ENCODE measurements at regions not wholly inside any gene's neighbourhood (a gene's known extent, or its start where the extent isn't known, plus 50 kb on each side); places are given as distances from the start of the nearest gene placed in this dataset.
"Not testable (repeated sequence)": the region's sequence is repeated elsewhere in the genome, so short reads cannot be mapped to it uniquely, and the experiment has no call there.

GRCh38 chr12:59404109-59404650, 191.6 kb upstream of the SLC16A7 start:
- DNase-seq (ENCODE audit: low spot score) = no peak

- peak; percentile 92 for DNase-seq (ENCODE audit: low spot score)
Observed at GRCh38 chr12:59403259-59403932, 192.4 kb upstream of the SLC16A7 start.

DNA sequence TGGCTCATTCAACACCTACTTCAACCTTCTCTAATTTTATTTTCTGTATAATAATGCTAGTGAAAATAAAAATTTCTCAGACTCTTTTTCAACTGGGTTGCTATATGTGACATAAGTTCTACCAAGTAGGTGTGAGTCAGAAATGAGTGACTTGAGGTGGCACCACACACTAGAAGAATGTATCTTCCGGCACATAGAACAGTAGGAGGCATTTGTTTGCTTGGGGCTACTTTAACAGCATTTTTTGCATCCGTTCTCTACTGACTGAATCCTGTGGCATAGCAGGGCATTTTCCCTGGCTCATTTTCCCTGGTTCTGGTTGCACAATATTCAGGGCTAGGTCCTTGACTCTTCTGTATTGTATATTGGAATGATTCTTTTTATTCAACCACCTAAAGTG, 194.0 kb upstream of the SLC16A7 start:
- no peak for DNase-seq (ENCODE audit: low spot score)

DNA sequence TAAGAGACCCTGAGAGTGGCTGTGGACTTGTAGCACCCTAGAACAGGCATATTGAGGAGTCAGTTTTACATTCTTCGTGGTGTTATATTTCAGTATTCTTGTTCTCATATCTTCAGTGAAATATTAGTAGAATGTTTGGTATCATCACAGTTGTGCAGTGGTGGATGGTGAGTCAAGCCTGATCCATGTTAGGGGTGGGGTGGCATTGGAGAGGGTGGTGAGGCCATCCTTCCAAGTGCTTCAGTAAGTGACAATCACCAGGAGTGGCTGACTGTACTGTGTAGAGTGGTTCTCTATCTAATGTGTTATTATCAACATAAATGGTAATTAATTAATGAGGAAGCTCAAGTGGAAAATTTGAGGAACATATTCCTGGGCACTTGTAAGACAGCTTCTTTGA, 197.7 kb upstream of the SLC16A7 start:
- DNase-seq (ENCODE audit: low spot score) = no peak

DNA sequence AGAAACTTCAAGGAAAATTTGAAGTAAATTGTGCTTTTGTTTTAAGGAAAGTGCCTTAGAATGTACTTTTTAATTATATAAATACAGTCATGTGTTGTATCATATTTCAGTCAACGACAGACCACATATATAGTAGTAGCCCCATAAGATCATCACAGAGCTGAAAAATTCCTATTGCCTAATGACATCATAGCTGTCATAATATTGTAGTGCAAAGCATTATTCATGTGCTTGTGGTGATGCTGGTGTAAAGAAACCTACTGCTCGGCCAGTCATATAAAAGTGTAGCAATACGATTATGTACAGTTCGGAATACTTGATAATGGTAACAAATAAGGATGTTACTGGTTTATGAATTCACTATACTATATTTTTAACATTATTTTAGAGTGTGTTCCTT, 198.9 kb upstream of the SLC16A7 start:
- no peak for DNase-seq (ENCODE audit: low spot score)

DNA sequence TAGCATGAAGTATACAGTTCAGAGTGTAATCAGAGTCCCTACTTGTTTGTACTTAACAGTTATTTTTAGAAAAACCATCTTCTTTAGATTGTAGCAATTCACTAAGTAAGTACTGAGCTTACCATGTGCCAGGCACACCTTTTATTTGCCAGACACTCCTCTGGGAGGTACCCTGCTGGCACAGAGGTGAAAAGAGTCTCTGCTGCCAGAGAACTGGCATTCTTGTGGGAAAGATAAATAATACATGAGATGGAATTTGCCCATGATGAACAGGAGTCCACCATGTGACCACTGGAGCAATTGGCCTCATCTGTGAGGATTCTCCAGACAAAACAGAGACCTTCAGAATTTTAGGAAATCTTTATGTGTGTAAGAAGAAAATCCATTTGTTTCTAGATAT, 199.3 kb upstream of the SLC16A7 start:
- no peak for DNase-seq (ENCODE audit: low spot score)

DNA sequence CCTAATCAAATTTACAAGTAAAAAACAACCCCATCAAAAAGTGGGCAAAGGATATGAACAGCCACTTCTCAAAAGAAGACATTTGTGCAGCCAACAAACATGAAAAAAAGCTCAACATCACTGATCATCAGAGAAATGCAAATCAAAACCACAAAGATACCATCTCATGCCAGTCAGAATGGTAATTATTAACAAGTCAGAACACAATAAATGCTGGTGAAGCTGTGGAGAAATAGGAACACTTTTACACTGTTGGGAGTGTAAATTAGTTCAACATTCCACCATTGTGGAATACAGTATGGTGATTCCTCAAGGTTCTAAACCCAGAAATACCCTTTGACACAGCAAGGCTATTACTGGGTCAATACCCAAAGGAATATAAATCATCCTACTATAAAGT, 200.5 kb upstream of the SLC16A7 start:
- not testable (repeated sequence) for DNase-seq (ENCODE audit: low spot score)

- DNase-seq (ENCODE audit: low spot score) = no peak
Observed at GRCh38 chr12:59393506-59393905, 202.3 kb upstream of the SLC16A7 start.

DNA sequence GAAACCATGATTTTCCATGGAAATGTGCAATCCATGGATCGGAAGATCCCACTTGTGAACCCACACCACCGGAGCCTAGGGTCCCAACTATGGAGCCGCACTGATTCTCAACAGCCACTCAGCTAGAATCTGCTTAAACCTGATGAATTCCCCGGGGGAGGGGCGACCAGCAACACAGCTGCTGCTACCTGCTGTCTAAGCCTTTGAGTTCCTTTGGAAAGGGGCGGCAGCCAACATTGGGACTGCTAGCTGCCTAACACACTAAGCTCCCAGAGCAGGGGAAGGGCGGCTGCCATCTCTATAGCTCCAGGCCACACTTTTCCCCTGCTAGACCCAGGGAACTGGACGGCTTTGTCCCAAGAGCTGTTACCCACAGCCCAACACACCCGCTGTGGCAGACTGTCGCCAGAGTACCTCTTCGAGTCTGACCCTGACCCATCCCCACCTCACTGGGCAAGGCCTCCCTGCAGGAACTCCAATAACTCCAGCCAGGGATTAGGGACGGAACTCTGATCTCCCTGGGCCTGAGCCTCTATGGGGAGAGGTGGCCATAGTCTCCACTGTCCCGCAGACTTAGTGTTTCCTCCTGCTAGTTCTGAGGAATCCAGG, 205.8 kb upstream of the SLC16A7 start:
- no peak for DNase-seq (ENCODE audit: low spot score)

DNA sequence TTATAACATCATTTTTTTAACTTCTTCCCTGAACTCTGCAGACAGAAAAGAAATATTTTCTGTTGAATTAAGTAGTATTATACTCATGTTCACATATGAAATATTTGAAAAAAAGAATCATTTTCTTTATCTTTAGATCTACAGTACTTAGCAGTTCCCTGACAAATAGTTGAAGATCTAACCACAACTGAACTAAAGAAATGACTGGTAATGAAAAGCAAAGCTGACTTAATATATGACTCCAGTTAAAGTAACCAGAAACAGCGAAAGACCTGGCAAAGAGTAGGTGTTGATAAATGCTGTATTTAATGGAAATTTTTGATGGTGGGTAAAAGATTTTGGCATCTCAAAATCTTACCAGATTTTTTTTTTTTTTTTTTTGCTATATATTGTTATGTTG, 207.1 kb upstream of the SLC16A7 start:
- no peak for DNase-seq (ENCODE audit: low spot score)

DNA sequence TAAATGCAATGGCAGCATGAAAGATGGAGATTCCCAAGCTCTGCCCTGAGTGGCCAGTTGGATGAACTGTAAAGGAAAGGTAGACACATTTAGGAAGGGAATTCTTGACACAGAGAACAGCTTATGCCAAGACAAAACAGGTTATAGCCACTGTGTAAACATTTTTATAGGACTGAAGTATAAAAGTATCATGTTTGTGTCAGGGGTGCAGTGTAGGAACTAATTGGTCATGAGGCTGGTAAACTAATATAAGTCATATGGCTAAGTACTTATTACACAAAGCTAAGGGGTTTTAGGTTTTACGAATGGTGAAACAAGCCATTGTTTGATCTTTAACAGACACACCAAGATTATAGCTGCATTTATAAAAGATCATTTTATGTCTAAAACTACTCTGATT, 207.7 kb upstream of the SLC16A7 start:
- no peak for DNase-seq (ENCODE audit: low spot score)

- no peak for DNase-seq (ENCODE audit: low spot score)
Observed at GRCh38 chr12:59386236-59386635, 209.6 kb upstream of the SLC16A7 start.

DNA sequence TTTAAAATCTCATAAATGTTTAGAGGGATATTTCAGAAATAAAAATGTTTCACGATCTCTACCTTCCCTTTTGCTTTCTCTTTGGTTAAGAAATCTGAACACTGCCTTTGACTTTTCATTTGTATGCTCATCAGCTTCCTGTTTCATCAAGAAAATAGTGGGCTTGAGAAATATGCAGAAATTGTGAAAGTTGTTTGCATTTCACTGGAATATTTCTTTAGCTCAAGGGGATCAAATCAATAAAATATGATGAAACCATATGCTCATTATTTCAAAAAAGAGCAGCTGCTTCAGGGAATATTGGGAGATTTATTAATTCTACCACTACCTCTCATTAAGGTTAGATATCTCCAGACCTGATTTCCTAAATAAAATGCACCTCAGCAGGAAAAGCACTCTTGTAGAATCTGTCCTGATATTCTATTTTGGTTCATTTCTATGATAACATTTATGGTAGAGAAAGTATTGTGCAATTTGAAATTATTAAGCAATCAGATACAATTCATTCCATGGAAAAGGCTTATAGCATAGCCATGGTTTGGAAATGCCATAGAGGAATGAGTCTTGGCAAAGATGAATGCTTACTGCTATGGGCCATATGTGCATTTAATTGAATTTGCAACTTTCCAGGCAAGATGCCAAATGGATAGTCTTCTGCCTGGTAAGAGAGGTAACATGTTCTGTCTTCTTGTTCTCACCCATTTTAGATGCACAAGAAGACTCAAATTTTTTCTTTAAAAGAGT, 212.6 kb upstream of the SLC16A7 start:
- DNase-seq (ENCODE audit: low spot score) = no peak

DNA sequence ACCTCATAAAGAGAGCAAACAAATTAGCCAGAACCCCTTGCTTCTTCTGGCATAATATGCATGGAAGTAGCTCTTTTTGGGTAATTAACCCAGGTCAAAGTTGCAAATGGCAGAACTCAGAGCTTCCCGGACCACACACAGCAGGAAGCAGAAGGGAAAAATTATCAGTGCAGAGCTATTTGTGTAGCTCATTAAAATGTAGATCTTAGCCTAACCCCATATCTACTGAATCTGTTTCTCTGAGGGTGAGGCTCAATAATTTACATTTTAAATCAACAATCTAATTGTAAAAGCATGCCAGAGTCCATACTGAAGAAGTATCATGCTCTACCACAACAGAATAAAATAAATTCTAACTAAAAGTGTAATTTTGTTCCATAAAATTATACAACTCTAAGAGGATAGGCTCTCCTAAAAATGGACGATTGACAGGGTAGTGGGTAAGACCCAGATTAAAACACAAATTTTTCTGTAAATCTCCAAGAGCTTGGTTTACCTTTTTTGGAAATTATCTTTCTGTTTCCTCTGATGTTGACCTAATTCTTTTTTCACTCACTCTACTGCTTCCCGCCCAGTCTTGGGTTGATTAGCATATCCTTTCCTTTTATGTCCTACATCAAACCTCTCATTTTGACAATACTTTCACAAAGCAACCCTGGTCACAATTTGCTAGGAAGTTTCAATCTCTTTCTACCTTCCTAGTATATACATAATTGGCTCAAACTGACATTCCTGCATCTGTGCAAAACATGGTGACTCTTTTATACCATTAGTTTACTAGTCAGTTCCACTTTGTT, 213.3 kb upstream of the SLC16A7 start:
- DNase-seq (ENCODE audit: low spot score) = no peak

DNA sequence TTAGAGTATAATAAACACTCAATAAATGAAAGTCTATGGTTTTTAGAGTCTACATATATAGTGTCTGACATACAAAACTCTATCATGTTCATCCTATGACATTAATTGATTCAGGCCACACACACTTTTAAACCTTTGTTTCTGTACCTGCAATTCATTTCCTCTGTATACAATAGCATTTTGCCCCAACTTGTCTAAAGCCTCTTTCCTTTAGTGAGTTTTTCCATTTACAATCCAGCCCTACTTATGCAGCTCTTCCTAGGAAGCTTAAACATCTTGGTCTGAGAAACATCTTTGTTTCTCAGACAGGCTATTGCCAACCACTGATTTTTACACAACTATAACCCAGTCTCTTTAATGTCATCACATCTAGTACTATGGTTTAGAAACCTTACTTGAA, 214.7 kb upstream of the SLC16A7 start:
- no peak for DNase-seq (ENCODE audit: low spot score)

GRCh38 chr12:59375633-59376032, 220.2 kb upstream of the SLC16A7 start:
- DNase-seq (ENCODE audit: low spot score) = no peak

DNA sequence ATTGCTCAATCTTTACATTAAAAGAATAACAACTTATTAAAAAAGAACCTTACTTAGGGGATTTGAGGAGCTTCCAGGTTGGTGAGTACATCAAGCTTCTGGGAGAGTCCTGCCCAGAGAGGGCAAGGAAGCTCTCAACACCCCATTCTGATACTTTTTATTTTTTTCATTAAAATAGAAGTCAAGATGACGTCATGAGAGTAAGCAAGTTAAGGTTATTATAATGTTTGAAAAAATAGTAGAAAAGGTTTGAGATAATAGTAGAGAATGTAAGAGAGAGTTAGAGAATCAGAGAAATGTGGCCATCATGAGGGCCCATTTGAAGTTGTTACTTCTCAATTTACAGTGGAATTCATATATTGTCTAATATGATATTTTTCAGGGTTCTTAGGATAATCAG, 221.0 kb upstream of the SLC16A7 start:
- no peak for DNase-seq (ENCODE audit: low spot score)

DNA sequence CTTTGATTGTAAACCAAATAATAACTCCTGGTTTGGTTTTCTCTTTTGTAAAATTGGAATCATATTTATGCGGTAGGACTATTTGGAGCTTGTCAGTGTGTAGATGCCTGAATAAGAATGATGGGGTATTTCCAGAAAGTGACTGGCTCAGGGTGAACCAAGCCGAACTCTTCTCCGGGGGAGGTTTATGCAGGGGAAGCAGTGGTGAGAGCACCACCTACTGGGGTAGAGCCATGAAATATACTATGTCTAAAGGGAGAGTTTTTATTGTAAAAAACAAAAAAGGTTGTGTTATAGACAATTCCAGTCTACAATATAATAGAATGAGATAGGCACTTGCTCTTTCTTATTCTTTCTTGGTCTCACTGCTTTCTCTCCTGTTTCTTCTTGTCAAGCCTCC, 222.9 kb upstream of the SLC16A7 start:
- DNase-seq (ENCODE audit: low spot score) = peak; percentile 61

GRCh38 chr12:59370933-59371332, 224.9 kb upstream of the SLC16A7 start:
- DNase-seq (ENCODE audit: low spot score) = no peak

DNA sequence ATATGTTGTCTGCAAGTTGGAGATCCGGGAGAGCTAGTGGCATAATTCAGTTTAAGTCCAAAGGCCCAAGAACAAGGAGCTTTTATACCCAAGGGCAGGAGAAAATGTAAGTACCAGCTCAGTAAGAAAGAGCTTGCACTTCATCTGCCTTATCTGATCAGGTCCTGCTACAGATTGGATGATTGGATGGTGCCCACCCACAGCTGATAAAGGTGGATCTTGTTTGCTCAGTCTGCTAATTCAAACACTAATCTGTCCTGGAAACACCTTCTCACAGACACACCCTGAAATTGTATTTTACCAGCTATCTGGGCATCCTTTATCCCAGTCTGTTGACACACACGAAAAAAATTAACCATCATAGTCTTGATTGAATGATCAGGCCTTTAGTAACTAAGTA, 230.7 kb upstream of the SLC16A7 start:
- DNase-seq (ENCODE audit: low spot score) = no peak

DNA sequence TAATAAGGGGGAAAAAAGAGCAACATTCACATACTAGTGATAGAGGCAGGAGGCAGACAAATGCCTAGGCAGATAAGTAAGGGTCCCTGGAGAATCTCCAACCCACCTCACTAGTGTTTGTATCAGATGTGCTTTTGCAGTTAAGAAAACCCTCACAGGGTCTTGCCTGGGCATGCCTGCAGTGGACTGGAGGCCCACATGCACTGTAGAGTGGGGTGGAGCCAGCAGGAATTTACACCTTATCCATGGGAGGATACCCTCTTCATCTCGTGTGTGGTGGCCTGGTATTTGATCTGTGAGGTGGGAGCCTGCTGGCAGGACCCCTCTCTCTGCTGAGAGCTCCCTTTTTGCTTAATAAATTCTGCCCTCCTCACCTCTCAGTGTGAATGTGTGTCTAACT, 238.0 kb upstream of the SLC16A7 start:
- no peak for DNase-seq (ENCODE audit: low spot score)

GRCh38 chr12:59346248-59346647, 249.6 kb upstream of the SLC16A7 start:
- not testable (repeated sequence) for DNase-seq (ENCODE audit: low spot score)
